Astrocyte (in vitro differentiated cells and primary cell): ENCODE measurements at regions not wholly inside any gene's neighbourhood (a gene's known extent, or its start where the extent isn't known, plus 50 kb on each side); places are given as distances from the start of the nearest gene placed in this dataset.

ENCODE experiments used
- EZH2 ChIP-seq: IDR thresholded peaks from 2 replicates; pipeline ENCODE4 v1.6.1; 2012; ENCODE audit warnings: mild to moderate bottlenecking, low read length, inconsistent platforms; ENCODE audit not compliant: insufficient read depth
- TF ChIP-seq, protein P1 (sequence below): IDR thresholded peaks from 2 replicates; pipeline ENCODE4 v1.5.1; 2011; ENCODE audit warnings: low read depth, mild to moderate bottlenecking, inconsistent platforms, low read length, moderate library complexity; ENCODE audit not compliant: insufficient read depth

GRCh38 chr3:105976196-105976595, 107.4 kb upstream of the CBLB start:
- TF ChIP-seq, protein P1, sequence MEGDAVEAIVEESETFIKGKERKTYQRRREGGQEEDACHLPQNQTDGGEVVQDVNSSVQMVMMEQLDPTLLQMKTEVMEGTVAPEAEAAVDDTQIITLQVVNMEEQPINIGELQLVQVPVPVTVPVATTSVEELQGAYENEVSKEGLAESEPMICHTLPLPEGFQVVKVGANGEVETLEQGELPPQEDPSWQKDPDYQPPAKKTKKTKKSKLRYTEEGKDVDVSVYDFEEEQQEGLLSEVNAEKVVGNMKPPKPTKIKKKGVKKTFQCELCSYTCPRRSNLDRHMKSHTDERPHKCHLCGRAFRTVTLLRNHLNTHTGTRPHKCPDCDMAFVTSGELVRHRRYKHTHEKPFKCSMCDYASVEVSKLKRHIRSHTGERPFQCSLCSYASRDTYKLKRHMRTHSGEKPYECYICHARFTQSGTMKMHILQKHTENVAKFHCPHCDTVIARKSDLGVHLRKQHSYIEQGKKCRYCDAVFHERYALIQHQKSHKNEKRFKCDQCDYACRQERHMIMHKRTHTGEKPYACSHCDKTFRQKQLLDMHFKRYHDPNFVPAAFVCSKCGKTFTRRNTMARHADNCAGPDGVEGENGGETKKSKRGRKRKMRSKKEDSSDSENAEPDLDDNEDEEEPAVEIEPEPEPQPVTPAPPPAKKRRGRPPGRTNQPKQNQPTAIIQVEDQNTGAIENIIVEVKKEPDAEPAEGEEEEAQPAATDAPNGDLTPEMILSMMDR: no peak
- TF ChIP-seq EZH2: no peak
